GM10266 (cell line): ENCODE measurements at regions not wholly inside any gene's neighbourhood (a gene's known extent, or its start where the extent isn't known, plus 50 kb on each side); places are given as distances from the start of the nearest gene placed in this dataset.

Experiments used
- DNase-seq: peaks from one replicate; pipeline ENCODE4 v3.0.0; 2012; ENCODE audit errors: extremely low spot score
- TF ChIP-seq, protein P1 (sequence below): IDR thresholded peaks from 2 replicates; pipeline ENCODE4 v1.5.1; 2012; ENCODE audit warnings: mild to moderate bottlenecking, low read depth; ENCODE audit not compliant: control insufficient read depth, insufficient read depth; ENCODE audit errors: missing control alignments

DNA sequence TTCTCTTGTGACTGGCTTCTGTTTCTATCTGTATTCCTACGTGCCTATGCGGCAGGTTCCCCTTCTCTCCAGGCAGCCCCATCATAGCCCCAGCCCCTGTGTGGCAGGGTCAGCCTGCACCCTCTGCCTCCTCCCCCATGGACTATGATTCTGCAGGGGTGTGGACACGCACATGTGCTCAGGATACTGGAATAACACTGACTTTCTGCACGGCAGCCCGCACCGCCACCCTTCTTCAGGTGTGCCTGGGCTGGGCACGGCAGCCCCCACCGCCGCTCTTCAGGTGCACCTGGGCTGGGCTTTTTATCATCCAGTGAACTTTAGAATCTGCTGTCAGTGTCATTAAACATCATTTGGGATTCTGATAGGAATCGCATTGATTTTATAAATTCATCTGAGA lies 202.6 kb upstream of the PPP2R2D start:
- DNase-seq, result no peak
- TF ChIP-seq, protein P1, sequence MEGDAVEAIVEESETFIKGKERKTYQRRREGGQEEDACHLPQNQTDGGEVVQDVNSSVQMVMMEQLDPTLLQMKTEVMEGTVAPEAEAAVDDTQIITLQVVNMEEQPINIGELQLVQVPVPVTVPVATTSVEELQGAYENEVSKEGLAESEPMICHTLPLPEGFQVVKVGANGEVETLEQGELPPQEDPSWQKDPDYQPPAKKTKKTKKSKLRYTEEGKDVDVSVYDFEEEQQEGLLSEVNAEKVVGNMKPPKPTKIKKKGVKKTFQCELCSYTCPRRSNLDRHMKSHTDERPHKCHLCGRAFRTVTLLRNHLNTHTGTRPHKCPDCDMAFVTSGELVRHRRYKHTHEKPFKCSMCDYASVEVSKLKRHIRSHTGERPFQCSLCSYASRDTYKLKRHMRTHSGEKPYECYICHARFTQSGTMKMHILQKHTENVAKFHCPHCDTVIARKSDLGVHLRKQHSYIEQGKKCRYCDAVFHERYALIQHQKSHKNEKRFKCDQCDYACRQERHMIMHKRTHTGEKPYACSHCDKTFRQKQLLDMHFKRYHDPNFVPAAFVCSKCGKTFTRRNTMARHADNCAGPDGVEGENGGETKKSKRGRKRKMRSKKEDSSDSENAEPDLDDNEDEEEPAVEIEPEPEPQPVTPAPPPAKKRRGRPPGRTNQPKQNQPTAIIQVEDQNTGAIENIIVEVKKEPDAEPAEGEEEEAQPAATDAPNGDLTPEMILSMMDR, result no peak

DNA sequence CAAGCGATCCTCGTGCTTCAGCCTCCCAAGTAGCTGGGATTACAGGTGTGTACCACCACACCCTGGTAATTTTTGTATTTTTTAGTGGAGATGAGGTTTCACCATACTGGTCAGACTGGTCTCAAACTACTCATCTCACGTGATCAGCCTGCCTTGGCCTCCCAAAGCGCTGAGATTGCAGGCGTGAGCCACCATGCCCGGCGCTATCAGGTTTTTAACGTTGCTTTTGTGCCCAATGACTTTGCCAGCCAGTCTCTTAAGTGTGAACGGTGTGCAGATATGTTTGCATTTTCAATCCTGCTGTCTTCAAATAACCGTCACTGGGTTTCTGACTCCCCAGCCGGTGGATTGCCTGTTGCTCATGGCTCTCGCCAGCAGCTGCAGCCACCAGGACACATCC lies 201.8 kb upstream of the PPP2R2D start:
- TF ChIP-seq, protein P1, result no peak
- DNase-seq, result no peak

DNA sequence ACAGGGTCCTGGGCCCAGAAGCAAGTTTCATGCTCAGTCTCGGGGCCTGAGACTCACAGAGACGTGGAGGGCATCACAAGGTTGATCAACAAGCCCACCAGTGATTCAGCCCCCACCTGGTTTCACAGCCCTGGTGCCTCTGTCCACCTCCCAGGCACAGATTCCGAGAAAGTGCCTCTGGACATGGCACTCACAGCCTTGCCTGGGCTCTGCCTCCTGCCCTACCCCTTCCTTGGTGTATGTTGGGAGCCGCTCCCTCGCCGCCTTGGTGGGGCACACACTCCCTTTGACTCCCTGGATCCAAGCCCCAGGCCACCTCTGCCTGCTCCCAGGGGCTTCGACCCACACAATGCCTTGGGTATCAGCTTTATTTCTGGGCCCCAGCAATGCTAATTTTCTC lies 200.8 kb upstream of the PPP2R2D start:
- TF ChIP-seq, protein P1, result no peak
- DNase-seq, result no peak

DNA sequence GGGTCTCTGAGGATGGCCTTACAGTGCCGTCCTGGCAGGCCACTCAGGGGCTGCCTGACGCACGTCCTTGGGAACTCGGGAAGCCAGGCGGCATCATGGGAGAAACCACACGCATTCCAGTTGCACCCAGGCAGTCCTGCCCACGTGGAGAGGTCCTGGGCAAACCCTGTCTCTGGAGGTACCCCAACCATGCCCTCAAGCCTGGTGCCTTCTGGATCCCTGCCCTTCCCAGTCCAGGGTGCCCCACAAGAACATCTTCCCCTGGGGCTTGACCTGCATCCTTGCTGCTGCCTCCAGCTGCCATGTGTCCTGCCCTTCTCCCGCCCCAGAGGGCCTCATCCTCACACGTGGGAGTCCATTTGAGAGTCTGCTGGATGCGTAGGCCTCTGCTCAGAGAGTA lies 200.3 kb upstream of the PPP2R2D start:
- DNase-seq, result no peak
- TF ChIP-seq, protein P1, result no peak

DNA sequence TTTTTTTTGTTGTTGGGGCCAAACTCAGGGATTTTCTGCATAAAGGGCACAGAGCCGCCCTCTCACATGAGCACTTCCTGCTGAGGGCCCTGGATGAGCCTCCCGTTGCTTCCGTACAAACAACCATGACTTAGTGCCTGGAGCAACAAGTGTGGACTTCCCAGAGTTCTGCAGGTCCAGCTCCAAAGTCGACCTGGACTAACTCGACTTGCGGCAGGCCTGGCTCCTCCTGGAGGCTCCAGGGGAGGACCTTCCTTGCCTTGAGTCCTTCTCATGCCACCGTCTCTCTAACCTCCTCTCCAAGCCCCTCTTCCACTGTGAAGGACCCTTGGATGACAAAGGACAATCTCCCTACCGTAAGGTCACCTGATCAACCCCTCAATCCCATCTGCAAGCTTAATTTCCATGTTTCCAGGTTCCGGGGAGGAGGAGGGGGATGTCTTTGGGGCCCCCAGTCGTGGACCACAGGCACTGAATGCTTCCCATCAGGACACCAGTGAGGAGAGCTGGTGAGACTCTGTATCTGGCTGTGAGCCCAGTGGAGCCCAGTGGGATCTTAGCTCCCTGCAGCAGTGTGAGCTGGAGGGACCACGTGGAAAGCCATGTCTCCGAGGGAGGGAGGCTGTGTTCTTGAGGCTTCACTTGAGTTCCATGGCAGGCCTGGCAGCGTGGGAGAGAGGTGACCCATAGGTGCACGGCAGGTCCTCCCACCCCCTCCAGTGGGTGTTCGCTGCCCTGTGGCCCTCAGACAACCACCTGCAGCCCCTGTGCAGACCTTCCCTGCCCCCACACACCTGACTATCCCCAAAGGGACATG lies 199.5 kb upstream of the PPP2R2D start:
- TF ChIP-seq, protein P1, result no peak
- no peak for DNase-seq

DNA sequence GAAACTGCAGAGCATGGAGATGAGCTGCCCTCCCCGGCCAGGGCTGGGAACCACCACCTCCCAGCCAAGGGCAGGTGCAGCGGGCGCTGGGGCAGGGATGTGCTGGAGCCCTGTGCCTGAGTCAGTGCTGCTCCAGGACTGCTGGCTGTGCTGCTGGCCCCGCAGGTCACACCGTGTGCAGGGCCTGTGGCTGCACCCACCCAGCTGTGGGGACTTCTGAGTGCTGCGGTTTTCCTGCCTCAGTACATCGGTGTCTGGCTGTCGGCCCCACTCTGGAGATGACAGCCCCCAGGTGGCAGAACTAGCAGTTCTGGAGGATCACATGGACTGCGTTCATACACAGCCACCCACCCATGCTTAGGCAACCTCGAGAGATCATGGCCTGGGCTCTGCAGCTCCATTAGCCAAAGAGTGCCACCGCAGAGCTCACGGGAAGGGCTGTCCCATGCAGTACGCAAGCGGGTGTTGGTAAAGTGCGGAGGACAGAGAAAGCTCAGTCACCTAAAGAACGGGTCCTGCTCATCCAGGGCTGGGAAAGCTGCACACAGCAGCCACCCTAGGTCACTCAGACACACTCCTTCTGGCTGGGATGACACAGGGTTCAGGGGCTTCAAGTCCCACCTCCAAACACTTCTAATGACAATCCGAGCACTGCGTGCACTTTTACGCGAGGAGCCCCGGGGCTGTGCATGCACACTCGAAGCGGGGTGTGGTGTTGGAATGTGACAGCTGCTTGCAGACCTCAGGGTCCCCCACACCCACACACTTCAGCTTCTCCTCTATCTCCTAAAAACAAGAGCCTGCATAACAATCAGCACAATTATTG lies 198.1 kb upstream of the PPP2R2D start:
- DNase-seq, result no peak
- TF ChIP-seq, protein P1, result no peak

GRCh38 chr10:131703541-131703940 lies 197.3 kb upstream of the PPP2R2D start:
- TF ChIP-seq, protein P1, result no peak
- no peak for DNase-seq
